T-helper 9 cell (primary cell): ENCODE measurements at regions not wholly inside any gene's neighbourhood (a gene's known extent, or its start where the extent isn't known, plus 50 kb on each side); places are given as distances from the start of the nearest gene placed in this dataset.
A peak's percentile ranks its signal among the peaks of the same experiment; 100 is the strongest.
"Not testable (repeated sequence)": the region's sequence is repeated elsewhere in the genome, so short reads cannot be mapped to it uniquely, and the experiment has no call there.

Source experiments
- DNase-seq: peaks from one replicate; pipeline ENCODE4 v3.0.0-alpha.2; 2020

GRCh38 chr11:71723991-71724390 lies 109.0 kb upstream of the DEFB108B start:
- not testable (repeated sequence) for DNase-seq

GRCh38 chr11:71730748-71731147 lies 102.3 kb upstream of the DEFB108B start:
- DNase-seq, result not testable (repeated sequence)

- peak; percentile 17 for DNase-seq
Observed at GRCh38 chr11:71734368-71734767, 98.6 kb upstream of the DEFB108B start.

- DNase-seq, result not testable (repeated sequence)
Observed at GRCh38 chr11:71738317-71738716, 94.7 kb upstream of the DEFB108B start.

- not testable (repeated sequence) for DNase-seq
Observed at GRCh38 chr11:71743385-71743784, 89.6 kb upstream of the DEFB108B start.

GRCh38 chr11:71745656-71746055 lies 87.3 kb upstream of the DEFB108B start:
- not testable (repeated sequence) for DNase-seq

GRCh38 chr11:71746263-71746662 lies 86.7 kb upstream of the DEFB108B start:
- DNase-seq, result not testable (repeated sequence)

- DNase-seq, result not testable (repeated sequence)
Observed at GRCh38 chr11:71748965-71749620, 83.9 kb upstream of the DEFB108B start.

GRCh38 chr11:71750908-71751307 lies 82.1 kb upstream of the DEFB108B start:
- DNase-seq, result not testable (repeated sequence)

GRCh38 chr11:71764695-71765491 lies 68.1 kb upstream of the DEFB108B start:
- DNase-seq, result not testable (repeated sequence)

GRCh38 chr11:71767016-71767415 lies 66.0 kb upstream of the DEFB108B start:
- not testable (repeated sequence) for DNase-seq

- DNase-seq, result not testable (repeated sequence)
Observed at GRCh38 chr11:71772193-71772592, 60.8 kb upstream of the DEFB108B start.

- DNase-seq, result no peak
Observed at GRCh38 chr11:71774603-71775222, 58.3 kb upstream of the DEFB108B start.

- not testable (repeated sequence) for DNase-seq
Observed at GRCh38 chr11:71780116-71780515, 52.9 kb upstream of the DEFB108B start.

- DNase-seq, result not testable (repeated sequence)
Observed at GRCh38 chr11:71780771-71781170, 52.2 kb upstream of the DEFB108B start.

GRCh38 chr11:71781491-71781890 lies 51.5 kb upstream of the DEFB108B start:
- not testable (repeated sequence) for DNase-seq

GRCh38 chr11:71782229-71782861 lies 50.7 kb upstream of the DEFB108B start:
- not testable (repeated sequence) for DNase-seq

GRCh38 chr11:71783191-71783590 lies 49.8 kb upstream of the DEFB108B start:
- DNase-seq, result not testable (repeated sequence)
